Ovary (tissue), 7 donors: ENCODE measurements at regions not wholly inside any gene's neighbourhood (a gene's known extent, or its start where the extent isn't known, plus 50 kb on each side); places are given as distances from the start of the nearest gene placed in this dataset.

Source experiments
- DNase-seq, 5 donors: peaks; one replicate each; pipeline ENCODE4 v3.0.0-alpha.2; 2019 to 2020
- H3K27ac ChIP-seq, 2 donors: fragments of 200-600 bp; one replicate each; pipeline versions ENCODE4 v1.5.1 to v1.8.0; 2019 to 2022
- H3K27me3 ChIP-seq: fragments of 200-600 bp; one replicate; pipeline ENCODE4 v1.8.0; 2022
- H3K36me3 ChIP-seq: fragments of 200-600 bp; sonication (generic); one replicate; pipeline ENCODE4 v1.5.1; 2019
- H3K4me1 ChIP-seq: one replicate; pipeline ENCODE4 v1.8.1; 2013; ENCODE audit warnings: mild to moderate bottlenecking, moderate library complexity; ENCODE audit not compliant: insufficient read depth
- H3K4me3 ChIP-seq: fragments of 200-600 bp; sonication (generic); one replicate; pipeline ENCODE4 v1.5.1; 2017
- H3K9me3 ChIP-seq, 2 donors: fragments of 200-600 bp in 1 of 2; sonication (generic) in 1 of 2; one replicate each; pipeline versions ENCODE4 v1.5.1 to v1.8.1; 2013 to 2019; ENCODE audit warnings: mild to moderate bottlenecking in 1 of 2, moderate library complexity in 1 of 2
- CTCF ChIP-seq, 3 donors: fragments of 450-650 bp in 2 of 3; fragments of 200-600 bp in 1 of 3; IDR thresholded peaks; one replicate each; pipeline versions ENCODE4 v1.5.1 to v1.8.0; 2016 to 2022; ENCODE audit warnings: antibody characterized with exemption in 3 of 3, mild to moderate bottlenecking in 1 of 3
- EP300 ChIP-seq: sonication (generic); formaldehyde crosslinking; IDR thresholded peaks from one replicate; pipeline ENCODE4 v1.6.1; 2017; ENCODE audit warnings: antibody characterized with exemption
- POLR2A ChIP-seq: fragments of 450-650 bp; IDR thresholded peaks from one replicate; pipeline ENCODE4 v1.6.1; 2017; ENCODE audit warnings: antibody characterized with exemption, mild to moderate bottlenecking, moderate library complexity
- WGBS, 3 donors: extraction: QIAGEN DNeasy Blood & Tissue Kit in 1 of 3; methylation state at CpG; one replicate each; pipeline versions ENCODE4 v1.1.5 to v1.1.7; 2013 to 2017; 5-methylcytosine and 5-hydroxymethylcytosine counted together
- intact Hi-C, 4 donors: fragments of 100-400 bp; cut with DNase I; formaldehyde crosslinking; loops; one replicate each; pipeline versions ENCODE4 v1.11.0 to v1.15.1; 2022 to 2023
- donor health status: DM: no; HTN: no; CAD: no; lungs with moderate emphysema.
- donor health status: DM: no; HTN: no; CAD: no.
- donor health status: Bipolar disorder and iron deficiency.
- donor health status: DM: no; HTN: no; CAD: no.
- donor health status: DM: yes; HTN: yes; CAD: no.

DNA sequence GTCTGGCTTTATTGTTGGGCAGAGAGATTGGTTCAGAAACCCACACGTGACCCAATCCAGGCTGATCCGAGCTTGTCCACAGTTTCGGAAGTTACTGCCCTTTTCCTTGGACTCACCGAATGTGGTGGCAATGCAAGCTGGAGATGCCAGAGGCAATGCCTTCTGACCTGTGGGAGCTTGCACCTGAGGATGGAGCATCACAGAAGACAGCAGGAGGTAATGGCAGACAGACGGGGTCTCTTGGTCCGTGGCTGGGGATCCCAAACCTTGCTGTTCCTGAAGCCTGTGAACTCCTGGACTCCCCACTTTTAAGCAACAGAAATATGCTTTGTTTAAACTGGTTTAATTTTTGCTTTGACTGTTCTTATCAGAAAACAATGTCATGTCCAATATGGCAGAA, 265.2 kb upstream of the IRX1 start:
- Histone ChIP-seq H3K4me3 (no peak overlapping the region), H3K27ac (no peak overlapping the region), H3K36me3 (no peaks in the 10 kb centered on the region), H3K9me3 (no peaks in the 10 kb centered on the region), H3K4me1 (no peaks in the 10 kb centered on the region), H3K27me3 (no peaks in the 10 kb centered on the region)
- no peak for TF ChIP-seq CTCF (IDR thresholded peaks at IDR 0.05)
- TF ChIP-seq POLR2A = no peak
- no peak for TF ChIP-seq EP300
- intact Hi-C loops = no loop called here
- no peak for DNase-seq
- 85 to 90% (median 88%) methylated on average over 6 of the region's 6 CpGs for WGBS, 3 donors

DNA sequence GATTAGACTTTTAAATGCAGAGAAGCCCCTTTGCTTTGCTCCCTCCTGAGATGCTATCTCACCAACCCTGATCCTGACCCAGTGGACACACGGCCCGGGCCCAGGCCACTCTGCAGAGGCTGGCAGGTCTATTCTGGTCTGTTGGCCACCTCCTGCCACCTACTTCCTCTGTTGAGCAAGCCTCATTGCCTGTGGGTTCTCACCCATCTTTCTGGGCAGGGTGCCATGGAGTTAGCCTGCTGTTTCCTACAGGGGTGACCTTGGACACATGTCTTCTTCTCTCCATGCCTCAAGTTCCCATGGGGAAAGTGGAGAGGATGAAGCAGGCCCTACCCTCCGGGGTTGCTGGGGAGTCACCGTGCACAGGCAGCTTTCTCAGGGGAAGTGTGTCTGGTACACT, 266.2 kb upstream of the IRX1 start:
- H3K9me3 ChIP-seq = no peaks in the 10 kb centered on the region
- intact Hi-C loops = no loop called here
- no peak overlapping the region for H3K27ac ChIP-seq
- no peak overlapping the region for H3K4me3 ChIP-seq
- whole genome bisulfite sequencing, 3 donors = 82 to 85% (median 84%) methylated on average over 4 of the region's 4 CpGs
- DNase-seq = no peak
- TF ChIP-seq CTCF (IDR thresholded peaks at IDR 0.05) = no peak
- no peak for TF ChIP-seq POLR2A
- TF ChIP-seq EP300 = no peak
- H3K36me3 ChIP-seq = no peaks in the 10 kb centered on the region
- no peaks in the 10 kb centered on the region for H3K27me3 ChIP-seq
- no peaks in the 10 kb centered on the region for H3K4me1 ChIP-seq

- Histone ChIP-seq H3K4me1 (no peaks in the 10 kb centered on the region), H3K27me3 (no peaks in the 10 kb centered on the region), H3K9me3 (no peaks in the 10 kb centered on the region), H3K4me3 (no peak overlapping the region), H3K27ac (no peak overlapping the region), H3K36me3 (no peaks in the 10 kb centered on the region)
- WGBS, 3 donors = 82 to 90% (median 83%) methylated on average over 9 of the region's 9 CpGs
- DNase-seq = no peak
- intact Hi-C loops = no loop called here
- no peak for TF ChIP-seq CTCF (IDR thresholded peaks at IDR 0.05)
- no peak for TF ChIP-seq EP300
- TF ChIP-seq POLR2A = no peak
Measured at GRCh38 chr5:3326841-3327232, 268.8 kb upstream of the IRX1 start.

DNA sequence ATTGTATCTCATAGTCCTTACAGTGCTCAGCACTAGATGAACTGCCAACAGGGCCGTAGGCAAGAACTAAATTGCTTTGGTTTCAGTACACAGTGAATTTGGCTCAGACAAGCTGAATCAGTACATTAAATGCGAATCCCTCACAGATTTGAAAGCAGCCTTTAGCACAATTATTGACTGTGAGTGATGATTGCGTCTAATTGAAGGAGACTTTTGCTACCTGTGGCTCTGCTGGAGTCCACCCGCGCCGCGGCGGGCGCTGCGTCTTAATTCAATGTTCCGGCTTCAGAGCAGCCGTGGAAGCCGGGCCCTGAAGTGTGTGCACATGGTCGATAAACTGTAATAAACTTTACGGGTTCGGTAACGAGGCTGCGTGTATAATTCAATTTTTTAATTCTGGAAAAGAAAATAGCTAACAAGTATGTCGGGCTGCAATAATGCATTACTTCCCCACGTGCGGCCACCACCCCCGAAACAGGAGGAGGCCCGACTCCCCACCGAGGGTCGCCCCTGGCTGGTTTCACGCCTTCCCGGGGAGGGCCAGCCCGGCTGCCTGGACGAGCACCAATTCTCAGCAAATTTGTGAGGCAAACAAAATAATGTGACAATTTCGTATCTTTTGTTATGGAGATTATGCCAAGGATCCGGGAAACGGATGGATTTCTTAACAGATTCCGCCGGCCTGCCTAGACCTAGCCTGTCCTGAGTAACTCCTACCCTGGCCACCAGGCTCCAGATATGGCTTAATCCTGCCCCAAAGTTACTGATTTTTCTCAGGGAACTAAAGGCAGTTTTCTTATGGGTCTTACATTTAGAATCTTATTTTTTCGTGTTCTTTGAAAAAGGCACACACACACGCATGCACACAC, 269.4 kb upstream of the IRX1 start:
- TF ChIP-seq POLR2A = no peak
- no peak for TF ChIP-seq EP300
- no peak for TF ChIP-seq CTCF (IDR thresholded peaks at IDR 0.05)
- WGBS, 3 donors = 67 to 75% (median 67%) methylated on average over 36 of the region's 36 CpGs
- intact Hi-C loops = no loop called here
- no peaks in the 10 kb centered on the region for H3K27me3 ChIP-seq
- no peaks in the 10 kb centered on the region for H3K4me1 ChIP-seq
- H3K4me3 ChIP-seq = no peak overlapping the region
- no peaks in the 10 kb centered on the region for H3K9me3 ChIP-seq
- H3K27ac ChIP-seq = no peak overlapping the region
- no peak for DNase-seq
- H3K36me3 ChIP-seq = no peaks in the 10 kb centered on the region
